NCI-H2107 (cell line): ENCODE measurements at regions not wholly inside any gene's neighbourhood (a gene's known extent, or its start where the extent isn't known, plus 50 kb on each side); places are given as distances from the start of the nearest gene placed in this dataset.
"Not testable (repeated sequence)": the region's sequence is repeated elsewhere in the genome, so short reads cannot be mapped to it uniquely, and the experiment has no call there.

Source experiments
- DNase-seq: peaks from one replicate; lab custom pipeline; 2025; lab: John Stamatoyannopoulos, UW

DNA sequence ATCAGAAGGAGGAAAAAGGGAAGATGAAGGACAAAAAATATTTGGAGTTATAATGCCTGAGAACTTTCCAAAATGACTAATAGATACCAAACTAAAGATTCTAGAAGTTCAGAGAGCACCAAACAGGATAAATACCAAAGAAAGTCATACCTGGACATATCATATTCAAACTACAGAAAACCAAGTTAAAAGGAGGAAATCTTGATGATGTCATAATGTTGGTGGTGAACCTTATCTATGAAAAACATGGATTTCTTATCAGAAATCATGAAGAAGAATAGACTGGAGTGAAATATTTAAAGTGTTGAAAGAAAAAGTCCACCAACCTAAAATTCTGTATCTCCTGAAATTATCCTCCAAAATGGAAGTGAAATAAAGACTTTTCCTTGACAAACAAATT lies 389.2 kb downstream of the JRKL start:
- no peak for DNase-seq

DNA sequence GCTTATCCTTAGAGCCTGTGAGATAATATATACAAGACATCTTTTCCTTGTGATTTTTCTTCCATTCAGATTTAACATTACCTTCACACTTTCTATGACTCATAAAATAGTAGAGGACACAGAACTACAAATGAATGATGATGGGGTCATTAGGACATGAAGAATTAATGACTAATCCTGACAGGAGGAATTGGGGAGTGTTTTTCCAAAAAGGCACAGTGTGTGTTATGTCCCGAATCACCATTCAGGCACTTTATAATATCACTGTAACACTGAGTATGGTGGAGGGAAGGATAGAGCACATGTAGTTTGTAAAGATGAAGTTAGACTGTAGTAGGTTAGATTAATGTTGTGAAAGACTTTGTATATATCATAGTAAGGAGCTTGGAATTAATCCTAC lies 391.3 kb downstream of the JRKL start:
- no peak for DNase-seq

DNA sequence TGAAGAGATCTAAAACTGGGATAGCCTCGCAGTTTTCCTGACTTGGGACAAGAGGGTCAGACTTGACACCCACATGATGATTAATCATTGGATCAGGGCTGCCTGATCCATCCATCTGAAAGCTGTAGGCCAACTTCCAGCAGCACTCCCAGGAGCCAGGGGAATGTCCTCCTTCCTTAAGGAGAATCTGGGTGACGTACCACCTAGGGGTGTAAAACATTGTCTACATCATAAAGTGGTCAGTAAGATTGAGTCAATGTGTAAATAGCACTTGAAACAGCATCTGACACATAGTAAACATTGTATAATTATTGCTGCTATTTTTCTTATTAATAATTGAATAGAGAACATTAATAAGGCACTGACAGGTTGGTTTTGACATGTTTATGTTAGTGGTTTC lies 392.8 kb downstream of the JRKL start:
- no peak for DNase-seq

DNA sequence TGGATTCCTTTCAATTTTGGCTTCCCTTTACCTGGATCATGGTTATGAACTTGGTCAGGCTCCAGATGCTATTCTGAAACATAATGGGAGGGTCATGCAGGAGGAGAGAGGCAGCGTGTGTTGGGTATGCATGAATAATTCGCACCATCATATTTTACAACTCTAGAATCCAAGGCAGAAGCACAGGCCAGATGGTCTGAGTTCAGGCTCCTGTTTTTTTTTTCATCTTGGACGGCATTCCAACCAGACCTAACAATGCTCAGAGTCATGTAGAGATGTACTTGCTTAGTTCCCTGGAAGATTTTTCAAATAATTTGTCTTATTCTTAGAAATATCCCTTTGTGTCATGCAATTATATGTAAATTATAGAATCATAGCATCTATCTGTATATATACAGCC lies 393.5 kb downstream of the JRKL start:
- DNase-seq = no peak

DNA sequence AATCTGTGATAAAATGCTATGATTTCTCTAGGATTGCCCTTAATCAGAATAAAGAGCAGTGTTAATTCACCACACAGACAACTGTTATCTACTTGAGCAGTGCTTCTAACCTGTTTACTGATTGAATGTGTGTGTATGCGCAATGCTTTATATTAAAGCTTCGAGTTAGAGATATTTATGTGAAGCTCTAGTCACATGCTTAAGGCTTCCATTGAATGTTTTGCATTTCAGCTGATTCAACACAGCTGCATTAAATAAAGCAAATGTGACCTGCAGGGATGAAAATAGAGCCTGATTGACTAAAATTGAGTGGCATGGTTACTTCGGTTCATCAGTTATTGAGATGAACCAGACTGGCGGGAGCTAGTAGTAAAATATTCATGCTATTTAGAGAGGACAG lies 395.3 kb downstream of the JRKL start:
- no peak for DNase-seq

DNA sequence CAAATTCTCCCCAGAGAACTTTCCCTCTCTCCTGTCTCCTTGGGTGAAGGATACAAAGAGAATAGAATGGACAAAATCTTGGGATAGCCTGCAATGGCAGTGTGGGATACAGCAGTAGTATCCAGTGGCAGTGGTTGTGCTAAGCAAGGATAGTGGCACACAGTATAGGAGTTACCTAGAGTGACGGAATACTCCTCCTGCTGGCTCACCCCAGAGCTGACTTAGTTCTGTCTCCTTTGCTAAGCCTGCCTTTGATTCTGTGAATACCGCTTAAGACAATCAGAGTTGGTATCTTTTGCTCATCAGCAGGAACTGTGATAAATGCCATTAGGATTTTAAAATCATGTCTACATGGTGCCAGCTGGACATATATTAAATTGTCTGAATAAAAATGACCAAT lies 404.3 kb downstream of the JRKL start:
- DNase-seq = no peak

DNA sequence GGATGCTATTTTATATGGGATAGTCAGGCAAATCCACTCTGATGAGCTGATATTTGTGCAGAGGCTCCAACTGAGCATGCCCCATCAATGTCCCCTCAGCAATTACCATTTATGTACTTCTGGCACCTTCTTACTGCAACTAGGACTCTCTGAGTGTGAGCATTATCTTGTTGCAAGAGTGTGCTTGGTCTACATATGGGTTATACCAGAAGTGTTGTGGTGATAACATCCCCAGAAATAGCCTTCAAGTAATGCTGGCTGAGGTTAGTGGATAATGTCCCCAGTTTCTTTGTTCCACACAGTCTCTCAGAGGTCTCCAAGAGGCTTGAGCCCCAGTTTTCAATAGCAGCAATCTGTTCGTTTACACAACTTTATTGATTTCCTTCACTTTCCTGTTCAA lies 408.6 kb downstream of the JRKL start:
- no peak for DNase-seq

DNA sequence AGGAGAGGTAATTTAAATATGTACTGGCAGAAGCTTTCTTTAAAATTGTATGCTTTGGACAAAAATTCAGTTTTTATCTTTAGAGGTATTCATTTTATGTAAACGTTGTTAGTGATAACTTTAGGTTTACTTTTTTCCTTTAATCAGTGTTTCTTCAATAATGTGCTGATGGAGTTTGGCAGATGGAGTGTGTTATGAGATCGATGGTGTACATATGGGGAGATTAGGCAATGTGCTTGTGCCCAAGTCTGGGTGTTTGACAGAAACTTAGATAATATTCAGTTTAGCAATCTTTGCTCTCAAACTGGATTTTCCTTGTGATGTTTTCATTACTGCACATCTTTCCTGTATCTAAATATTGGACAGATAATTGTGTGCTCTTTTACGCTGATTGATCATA lies 425.4 kb downstream of the JRKL start:
- DNase-seq = no peak

DNA sequence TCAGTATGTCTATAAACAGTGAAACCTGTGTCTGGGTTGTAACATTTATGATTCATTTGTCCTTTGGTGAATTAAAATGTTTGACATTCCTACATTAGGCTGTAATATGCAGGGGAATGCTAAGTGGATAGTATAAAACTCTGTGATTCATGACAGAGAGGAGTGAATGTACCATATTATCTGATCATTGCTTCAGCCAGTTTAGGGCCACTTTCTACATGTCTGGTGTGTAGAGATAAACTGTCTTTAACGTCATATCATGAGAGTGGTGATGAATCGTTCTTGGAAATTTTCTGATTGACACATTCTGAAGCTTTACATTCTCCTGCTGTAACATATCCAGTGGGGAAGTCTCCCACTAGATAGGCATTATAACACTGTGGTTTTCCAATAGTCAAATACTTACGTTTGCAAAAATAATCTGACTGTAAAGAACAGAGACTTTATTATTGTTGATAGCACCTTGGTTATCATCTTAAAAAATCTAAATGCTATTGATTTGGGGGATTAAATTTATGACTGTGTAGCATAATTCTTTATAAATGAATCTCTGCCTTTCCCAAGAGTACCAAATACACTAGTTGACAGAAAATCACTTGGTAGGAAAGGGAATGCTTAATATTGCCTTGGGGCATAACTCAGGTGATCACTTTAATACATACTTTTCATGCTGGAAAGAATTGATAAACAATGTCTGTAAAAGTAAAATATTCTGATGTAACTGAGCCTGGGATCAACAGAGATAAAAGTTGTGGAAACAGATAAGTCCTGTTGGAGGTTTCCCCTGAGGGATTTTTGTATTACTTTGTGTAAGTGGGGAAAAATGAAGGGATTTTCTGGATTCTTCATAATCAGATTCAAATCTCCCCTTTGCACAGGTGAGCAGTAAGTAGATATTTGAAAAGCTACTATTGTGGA lies 427.9 kb downstream of the JRKL start:
- DNase-seq = no peak

DNA sequence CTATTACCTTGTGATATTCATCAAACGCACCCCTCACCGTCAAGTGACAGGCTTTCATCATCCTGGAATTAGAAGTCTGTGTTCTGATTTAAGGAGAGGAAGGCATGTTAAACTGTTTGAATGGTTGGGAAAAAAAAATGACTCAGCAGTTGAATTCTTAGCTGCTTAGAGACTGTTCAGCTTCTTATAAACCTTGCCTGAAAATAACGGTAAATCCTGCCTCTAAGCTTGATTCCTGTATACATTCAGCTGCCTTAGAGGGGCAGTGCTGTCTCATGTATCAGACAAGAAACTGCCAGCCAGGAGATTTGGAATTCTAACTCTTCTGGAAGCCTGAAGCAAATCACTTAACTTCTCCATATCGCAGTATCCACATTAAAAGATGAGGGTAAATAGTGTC lies 437.4 kb downstream of the JRKL start:
- DNase-seq = no peak

DNA sequence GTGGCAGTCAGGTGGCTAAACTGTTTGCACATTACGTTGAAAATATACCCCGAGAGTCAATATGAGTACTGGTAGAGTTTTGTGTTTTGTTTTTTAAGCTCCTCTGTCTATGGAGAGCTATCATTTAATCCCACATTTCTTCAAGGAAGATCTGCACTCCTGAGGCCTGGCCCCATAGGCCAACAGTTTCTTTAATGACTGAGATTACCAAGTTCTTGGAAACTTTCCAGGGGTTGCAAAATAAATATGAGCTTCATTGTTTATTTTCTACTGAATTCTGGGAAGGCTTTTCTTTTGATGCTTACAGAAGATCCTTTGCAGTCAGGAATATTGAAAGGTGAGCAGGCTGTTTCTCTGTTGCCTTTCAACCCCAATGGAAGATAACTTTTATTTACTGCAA lies 452.0 kb downstream of the JRKL start:
- no peak for DNase-seq

DNA sequence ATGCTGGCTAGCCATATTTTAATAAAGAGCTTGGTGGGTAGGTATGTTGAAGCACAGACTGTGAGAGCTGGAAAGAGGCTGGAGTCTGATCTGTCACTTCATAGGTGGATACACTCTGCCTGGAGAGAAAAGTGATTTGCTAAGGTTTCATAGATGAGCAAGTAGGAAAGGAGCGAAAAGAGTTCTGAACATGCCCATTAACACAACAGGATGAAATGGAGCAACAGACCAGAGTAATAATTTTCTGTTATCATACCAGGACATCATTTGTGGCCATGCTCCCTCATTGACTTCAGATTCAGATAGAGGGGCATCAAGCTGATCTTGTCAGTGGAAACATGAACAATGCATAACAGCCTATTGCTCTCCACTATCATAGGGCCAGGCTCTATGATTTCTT lies 452.9 kb downstream of the JRKL start:
- DNase-seq = no peak

DNA sequence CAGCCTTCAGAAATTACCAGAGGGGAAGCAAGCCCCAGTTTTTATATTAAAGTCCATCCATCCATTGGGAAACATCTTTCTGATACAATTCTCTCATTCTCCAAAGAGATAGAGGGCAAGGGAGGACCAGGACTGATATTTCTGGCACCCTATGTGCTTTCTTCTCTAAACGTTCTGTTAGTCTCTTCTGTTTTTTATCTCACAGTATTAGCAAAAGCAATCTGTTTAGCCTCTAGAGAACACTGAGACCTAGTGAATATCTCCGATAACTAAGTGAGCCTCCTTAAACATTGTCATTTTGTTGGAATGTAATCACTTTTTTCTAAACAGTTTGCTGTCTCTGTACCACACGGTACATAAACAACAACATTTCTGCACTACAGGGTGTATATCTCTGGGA lies 464.6 kb downstream of the JRKL start:
- no peak for DNase-seq

DNA sequence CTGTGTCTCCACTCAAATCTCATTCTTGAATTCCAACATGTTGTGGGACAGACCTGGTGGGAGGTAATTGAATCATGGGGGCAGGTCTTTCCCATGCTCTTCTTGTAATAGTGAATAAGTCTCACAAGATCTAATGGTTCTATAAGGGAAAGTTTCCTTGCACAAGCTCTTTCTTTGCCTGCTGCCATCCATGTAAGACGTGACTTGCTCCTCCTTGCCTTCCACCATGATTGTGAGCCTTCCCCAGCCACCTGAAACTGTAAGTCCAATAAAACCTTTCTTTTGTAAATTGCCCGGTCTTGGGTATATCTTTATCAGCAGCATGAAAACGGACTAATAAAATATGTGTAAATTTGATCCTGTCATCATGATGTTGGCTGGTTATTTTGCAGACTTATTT lies 471.9 kb downstream of the JRKL start:
- not testable (repeated sequence) for DNase-seq

DNA sequence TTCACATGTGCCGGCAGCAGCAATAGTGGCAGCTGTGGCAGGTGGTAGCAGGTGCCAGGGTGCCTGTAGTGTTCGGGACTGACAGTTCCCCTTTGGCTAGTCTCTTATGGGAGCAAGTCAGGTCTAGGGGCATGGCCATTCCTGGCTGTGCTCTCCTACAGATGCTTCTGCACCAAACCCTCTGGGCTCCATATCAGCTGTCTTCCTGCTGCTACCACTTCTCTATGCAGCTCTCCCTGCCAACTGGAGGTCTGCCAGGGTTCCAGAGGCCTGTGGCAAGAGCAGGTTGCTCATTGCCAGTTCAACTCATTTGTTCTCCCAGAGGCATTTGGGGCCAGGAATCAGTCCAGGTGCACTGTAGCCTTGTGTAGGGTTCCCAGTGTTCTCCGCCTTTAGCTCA lies 473.7 kb downstream of the JRKL start:
- no peak for DNase-seq

DNA sequence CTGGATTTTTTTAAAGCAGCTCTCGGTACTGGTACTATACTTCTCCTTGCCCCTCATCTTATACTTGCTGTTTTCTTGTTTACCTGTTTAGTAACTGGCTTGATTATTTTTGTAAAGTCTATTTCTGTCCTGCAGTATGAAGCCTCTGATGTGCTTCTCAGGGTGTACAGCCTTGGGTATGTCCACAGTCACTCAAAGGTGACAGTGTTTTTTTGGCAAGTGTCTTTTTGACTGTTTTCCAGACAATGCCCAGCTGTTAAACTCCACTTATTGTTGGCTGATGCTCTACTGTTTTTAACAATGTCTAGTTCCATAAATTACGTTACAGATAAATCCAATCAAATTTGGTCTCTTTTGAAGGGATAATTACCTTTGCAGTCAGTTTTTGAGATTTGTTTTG lies 475.2 kb downstream of the JRKL start:
- DNase-seq = no peak

DNA sequence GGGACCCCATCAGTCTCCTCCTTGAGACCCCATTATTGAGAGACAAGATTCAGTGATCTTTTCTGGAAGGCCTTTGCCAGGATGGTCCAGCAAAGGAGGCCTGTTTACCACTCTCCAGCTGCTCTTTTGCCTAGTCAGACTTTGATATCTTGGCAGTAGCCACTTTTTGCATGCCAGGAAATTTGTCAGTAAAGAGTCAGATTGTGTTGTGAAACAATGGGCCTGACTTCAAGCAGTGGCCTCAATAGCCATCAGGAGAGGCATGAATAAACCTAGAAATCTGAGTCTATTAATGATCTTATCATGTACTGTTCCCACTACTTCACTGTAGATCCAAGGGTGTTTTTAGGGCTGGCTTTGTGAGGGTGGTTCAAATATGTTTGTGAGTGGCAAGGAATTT lies 479.4 kb downstream of the JRKL start:
- DNase-seq = no peak

DNA sequence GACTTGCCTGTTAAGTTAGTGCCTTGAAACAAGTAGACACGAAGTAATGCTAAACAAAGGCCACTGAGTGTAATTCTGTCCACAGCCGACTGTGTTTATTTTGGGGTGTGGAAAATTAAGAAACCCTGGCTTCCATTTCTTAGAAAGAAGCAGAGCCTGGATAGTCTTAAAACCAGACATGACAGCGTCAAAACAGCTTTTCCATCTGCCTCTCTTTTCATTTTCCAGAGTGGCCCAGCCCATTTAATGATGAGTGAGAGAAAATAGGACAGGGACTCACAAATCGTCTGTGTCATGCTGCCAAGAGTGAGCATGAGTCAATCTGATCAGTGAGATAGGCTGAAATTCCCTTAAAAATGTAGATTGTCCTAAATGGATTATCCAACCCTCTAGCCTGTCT lies 485.9 kb downstream of the JRKL start:
- DNase-seq = no peak

DNA sequence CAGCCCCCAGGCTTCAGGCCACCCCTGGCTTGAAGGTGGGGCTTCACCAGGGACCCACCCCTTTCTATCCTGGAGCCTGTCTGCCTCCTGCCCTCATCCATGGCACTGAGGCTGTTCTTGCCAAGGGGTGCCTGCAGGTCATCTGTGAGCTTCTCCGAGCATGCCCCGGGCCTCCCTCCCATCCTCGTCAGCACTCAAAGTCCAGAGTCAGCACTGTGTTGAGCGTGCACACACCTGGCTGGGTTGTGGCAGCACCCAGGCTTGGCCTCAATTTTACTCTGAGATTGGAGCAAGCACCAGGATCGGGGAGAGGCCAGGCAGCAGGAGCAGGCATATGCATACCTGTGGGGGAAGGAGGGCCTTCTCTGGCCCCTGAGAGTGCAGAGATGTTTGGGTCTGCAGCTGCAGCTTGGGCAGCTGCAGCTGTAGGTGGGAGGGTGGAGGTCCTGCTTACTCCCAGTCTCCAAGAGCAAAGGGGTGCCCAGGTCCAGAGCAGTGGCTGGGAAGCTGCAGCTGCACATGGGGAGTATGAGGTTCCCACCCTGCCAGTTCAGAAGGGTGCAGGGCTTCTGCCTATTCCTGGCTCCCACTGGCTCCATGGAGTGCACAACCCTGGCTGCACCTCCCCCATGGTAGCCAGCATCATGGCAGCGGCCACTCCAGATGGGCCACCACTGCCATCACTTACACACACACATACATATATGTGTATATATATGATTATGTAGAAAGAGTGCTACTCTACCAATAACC lies 488.7 kb downstream of the JRKL start:
- DNase-seq = no peak

DNA sequence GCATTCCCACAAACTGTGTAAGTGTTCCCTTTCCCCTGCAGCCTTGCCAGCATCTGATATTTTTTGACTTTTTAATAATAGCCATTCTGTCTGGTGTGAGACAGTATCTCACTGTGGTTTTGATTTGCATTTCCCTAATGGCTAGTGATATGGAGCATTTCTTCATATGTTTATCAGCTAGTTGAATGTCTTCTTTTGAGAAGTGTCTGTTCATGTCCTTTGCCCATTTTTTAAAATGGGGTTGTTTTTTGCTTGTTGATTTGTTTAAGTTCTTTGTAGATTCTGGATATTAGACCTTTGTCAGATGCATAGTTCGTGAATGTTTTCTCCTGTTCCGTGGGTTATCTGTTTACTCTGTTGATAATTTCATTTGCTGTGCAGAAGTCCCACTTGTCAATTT lies 492.8 kb downstream of the JRKL start:
- DNase-seq = not testable (repeated sequence)

DNA sequence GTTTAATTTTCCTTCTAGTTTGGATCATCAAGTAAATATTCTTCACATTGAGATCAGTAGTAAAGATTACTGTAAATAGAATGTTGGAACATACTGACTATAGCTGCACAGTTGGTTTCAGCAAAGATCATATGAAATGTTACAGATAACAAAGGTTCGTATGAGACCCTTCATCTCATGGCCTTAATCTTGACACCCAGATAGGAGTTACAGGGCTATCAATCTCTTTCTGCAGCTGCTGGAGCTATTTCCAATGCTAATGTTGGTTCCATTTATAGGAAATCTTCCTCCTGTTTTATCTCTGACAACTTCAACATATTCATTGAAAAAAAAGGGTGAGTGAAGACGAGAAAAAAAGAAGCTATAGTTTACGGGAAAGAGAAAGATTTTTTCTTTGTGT lies 495.6 kb downstream of the JRKL start:
- DNase-seq = no peak

DNA sequence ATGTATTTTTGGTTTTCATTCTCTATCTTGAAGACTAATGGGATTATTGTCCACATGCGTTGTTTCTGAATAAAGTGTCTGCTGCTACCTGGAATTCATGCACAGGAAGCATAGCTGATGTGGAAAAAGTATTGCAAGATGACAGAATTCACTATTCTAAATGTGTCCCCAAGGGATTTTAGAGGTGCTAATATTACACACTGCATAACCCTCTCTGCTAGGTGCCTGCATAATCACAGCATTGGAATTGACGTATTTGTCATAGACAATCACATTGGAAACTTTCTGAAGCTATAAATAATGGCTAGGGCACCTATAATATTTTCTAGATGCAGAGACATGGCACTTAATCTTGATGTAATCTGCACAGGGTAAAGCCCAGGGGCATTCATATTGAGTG lies 496.1 kb downstream of the JRKL start:
- no peak for DNase-seq

DNA sequence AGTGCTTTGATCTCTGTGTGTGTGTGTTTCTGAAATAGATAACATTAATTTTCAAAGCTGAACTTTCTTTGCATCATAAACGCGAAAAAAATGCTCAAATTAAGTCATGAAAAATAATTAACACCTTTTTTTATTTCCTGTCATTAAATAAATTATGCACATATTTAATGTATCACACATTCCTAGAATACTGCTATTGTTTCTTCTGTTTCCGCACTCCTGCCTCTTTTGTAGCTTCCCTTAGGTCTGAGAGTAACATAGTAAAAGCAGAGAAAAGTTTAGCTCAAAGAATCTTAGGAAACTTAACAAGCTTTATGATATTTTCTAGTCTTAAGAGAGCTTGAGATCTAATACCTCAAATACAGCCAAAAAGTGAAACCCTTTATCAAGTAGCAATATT lies 504.2 kb downstream of the JRKL start:
- DNase-seq = no peak

DNA sequence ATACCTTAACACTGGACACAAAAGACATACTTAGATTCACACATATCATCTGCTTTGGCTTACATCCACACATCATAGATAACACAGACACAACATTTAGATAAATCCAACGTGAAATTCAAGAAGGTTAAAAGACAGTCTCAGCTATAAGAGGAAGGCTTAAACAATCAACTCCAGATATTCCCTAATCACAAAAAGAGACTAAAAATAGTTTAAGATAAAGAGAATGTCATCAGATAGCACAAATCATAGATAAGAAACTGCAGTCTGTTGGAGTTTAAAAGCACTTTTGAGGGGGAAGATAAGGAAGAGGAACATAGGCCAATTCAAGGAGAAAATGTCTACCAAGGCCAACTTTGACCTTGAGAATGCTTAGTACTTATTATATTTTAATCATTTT lies 504.8 kb downstream of the JRKL start:
- DNase-seq = no peak
